Epithelial cell of esophagus (primary cell): ENCODE measurements at regions not wholly inside any gene's neighbourhood (a gene's known extent, or its start where the extent isn't known, plus 50 kb on each side); places are given as distances from the start of the nearest gene placed in this dataset.
A peak's percentile ranks its signal among the peaks of the same experiment; 100 is the strongest.
"Not testable (repeated sequence)": the region's sequence is repeated elsewhere in the genome, so short reads cannot be mapped to it uniquely, and the experiment has no call there.

Experiments used
- DNase-seq: peaks from one replicate; pipeline ENCODE4 v3.0.0; 2010; ENCODE audit warnings: low read depth
- H3K4me3 ChIP-seq: 2 replicates; pipeline ENCODE4 v1.5.1; 2011; ENCODE audit warnings: mild to moderate bottlenecking, low read length, control low read depth
- CTCF ChIP-seq: IDR thresholded peaks from 2 replicates; pipeline ENCODE4 v1.5.1; 2011; ENCODE audit warnings: low read depth, mild to moderate bottlenecking, low read length, control low read depth, inconsistent platforms; ENCODE audit not compliant: insufficient read depth; ENCODE audit errors: missing control alignments

DNA sequence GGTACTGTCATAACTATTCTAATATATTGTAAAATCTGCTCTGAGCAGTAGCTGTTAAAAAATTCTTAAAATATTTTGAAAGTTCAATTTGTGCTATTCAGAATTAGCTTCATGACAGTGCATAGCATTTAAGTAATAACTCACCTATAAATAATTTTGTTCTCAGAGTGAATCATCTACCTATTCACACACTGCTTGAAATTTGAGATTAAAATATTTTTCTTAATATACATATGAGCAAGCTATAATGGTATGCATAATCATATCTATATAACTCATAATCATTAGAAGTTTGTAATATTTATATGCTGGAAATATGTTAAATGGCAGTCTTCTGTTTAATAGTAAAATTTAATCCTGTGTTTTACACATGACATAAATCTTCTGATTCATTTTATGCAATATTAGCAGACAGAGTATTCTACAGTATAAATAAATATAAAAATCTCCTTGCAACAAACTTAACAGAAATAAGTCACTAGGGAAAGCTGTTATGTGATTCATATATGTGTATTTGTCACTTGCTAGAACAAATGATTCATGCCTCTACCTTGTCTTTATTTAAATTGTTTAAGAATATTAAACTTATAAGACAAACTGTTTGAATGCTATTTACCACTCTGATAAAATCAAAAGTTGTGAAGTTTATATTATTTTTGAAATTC lies 710.8 kb downstream of the PLOD2 start:
- no peak overlapping the region for H3K4me3 ChIP-seq
- peak; percentile 26 for DNase-seq
- TF ChIP-seq CTCF, result no peak

- no peak for TF ChIP-seq CTCF
- no peak for DNase-seq
- H3K4me3 ChIP-seq, result no peak overlapping the region
Measured at GRCh38 chr3:145457825-145458552, 703.0 kb downstream of the PLOD2 start.

- H3K4me3 ChIP-seq, DNase-seq: not testable (repeated sequence)
Measured at GRCh38 chr3:145459681-145460080, 701.3 kb downstream of the PLOD2 start.

DNA sequence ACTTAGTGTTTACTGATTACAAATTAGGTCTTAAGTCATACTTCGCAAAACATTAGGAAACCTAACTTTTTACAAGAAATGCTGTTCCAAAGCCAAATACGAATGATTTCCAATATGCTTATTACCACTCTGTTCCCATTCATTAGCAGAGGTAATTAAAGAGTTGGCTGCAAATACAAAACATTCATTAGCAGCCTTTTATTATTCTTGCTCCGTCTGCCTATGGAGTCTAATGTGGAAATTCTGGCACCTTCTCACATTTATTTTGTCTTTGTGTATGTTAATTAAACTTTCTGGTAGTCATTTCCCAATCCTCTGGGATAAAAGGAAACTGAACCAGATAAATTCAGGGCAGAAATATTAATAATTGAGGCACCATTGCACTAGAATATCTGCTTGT lies 689.0 kb downstream of the PLOD2 start:
- H3K4me3 ChIP-seq, result no peak overlapping the region
- TF ChIP-seq CTCF, result no peak
- no peak for DNase-seq

- not testable (repeated sequence) for H3K4me3 ChIP-seq, DNase-seq
Measured at GRCh38 chr3:145482735-145483134, 678.2 kb downstream of the PLOD2 start.

- H3K4me3 ChIP-seq, result no peak overlapping the region
- no peak for TF ChIP-seq CTCF
- DNase-seq, result no peak
Measured at GRCh38 chr3:145483992-145484391, 677.0 kb downstream of the PLOD2 start.

DNA sequence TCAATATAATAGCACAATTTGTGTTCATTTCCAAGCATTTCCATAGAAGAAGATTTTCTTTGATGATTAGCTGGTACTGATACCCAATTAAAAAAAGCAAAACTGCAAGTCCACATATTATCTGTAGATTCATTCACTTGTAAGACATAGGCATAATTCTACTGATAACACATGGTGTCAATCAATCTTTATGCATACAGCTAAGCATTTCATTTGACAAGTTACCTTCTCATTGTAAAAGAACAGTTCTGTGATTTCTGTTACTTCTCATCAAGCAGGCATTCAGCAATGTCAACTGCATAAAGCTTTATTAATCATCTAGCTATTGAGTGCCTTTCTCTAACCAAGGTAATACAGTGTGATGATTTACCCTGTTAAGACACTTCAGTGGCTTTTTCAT lies 672.0 kb downstream of the PLOD2 start:
- TF ChIP-seq CTCF, result no peak
- H3K4me3 ChIP-seq, result no peak overlapping the region

More for the DNA sequence above, 672.0 kb downstream of the PLOD2 start:
- no peak for DNase-seq
